HepG2 (cell line): ENCODE measurements at regions not wholly inside any gene's neighbourhood (a gene's known extent, or its start where the extent isn't known, plus 50 kb on each side); places are given as distances from the start of the nearest gene placed in this dataset.

Experiments used
- ATAC-seq: fragments of 200-7000 bp; cut with Tn5 transposase; 3 replicates; pipeline ENCODE4 v1.9.1; 2020; ENCODE audit warnings: mild to moderate bottlenecking, moderate library complexity
- BruUV-seq: library from RNA; stranded (reverse); fragments of 400-500 nt; replicated peaks from 2 replicates; lab custom pipeline; 2021; lab: Mats Ljungman, UMichigan
- CTCF ChIA-PET: fragments of 300-600 bp; formaldehyde crosslinking; extraction: SDS; loops from one replicate; lab custom pipeline; 2021; ENCODE audit warnings: low total read pairs, inconsistent platforms, low intra/inter-chr PET ratio; lab: Yijun Ruan, JAX
- POLR2A ChIA-PET: fragments of 350-600 bp; sonication (Branson Sonifier 250); formaldehyde crosslinking; loops from one replicate; lab custom pipeline; 2020; ENCODE audit warnings: antibody characterized with exemption, inconsistent platforms; lab: Yijun Ruan, JAX
- DNase-seq: peaks from one replicate; pipeline ENCODE4 v3.0.0-alpha.2; 2015; ENCODE audit warnings: low spot score
- FAIRE-seq: peaks from 3 replicates; lab custom pipeline; 2011; peaks lifted over from hg19 to GRCh38; lab: Jason Lieb, UNC
- H2AFZ ChIP-seq: one replicate; pipeline ENCODE4 v1.6.1; 2011; ENCODE audit warnings: low read length, inconsistent platforms
- H3K27ac ChIP-seq: fragments of 300-600 bp; 3 replicates; pipeline ENCODE4 v1.8.0; 2011; ENCODE audit warnings: mixed run types, mild to moderate bottlenecking, mixed read lengths, low read length, inconsistent platforms; ENCODE audit not compliant: insufficient read depth; ENCODE audit errors: extremely low read length
- H3K27me3 ChIP-seq, 2 experiments: fragments of 200-600 bp in 1 of 2; 2 replicates in 1 of 2; 3 replicates in 1 of 2; pipeline versions ENCODE4 v1.6.0 to v1.8.0; 2011; ENCODE audit warnings: low read length in 2 of 2, mild to moderate bottlenecking in 2 of 2, moderate library complexity in 2 of 2, inconsistent platforms in 1 of 2; ENCODE audit not compliant: insufficient read depth in 2 of 2, control insufficient read depth in 1 of 2
- H3K36me3 ChIP-seq, 2 experiments: fragments of 200-600 bp in 1 of 2; replicated peaks in 1 of 2; 2 replicates in 1 of 2; 3 replicates in 1 of 2; pipeline versions ENCODE4 v1.5.1 to v1.8.0; 2011; ENCODE audit warnings: low read length in 2 of 2, inconsistent platforms in 1 of 2; ENCODE audit not compliant: insufficient read depth in 2 of 2, control insufficient read depth in 1 of 2
- H3K4me1 ChIP-seq: 2 replicates; pipeline ENCODE4 v1.5.1; 2012; ENCODE audit warnings: low read length, inconsistent platforms; ENCODE audit not compliant: insufficient read depth
- H3K4me2 ChIP-seq: 2 replicates; pipeline ENCODE4 v1.6.0; 2011; ENCODE audit warnings: low read depth, low read length, inconsistent platforms
- H3K4me3 ChIP-seq, 3 experiments: fragments of 200-600 bp in 1 of 3; sonication (generic), shearing (Covaris generic) in 1 of 3; replicated peaks in 1 of 3; 2 replicates each; pipeline ENCODE4 v1.5.1; 2011 to 2016; ENCODE audit warnings: low read length in 3 of 3, inconsistent platforms in 2 of 3, low read depth in 2 of 3, mild to moderate bottlenecking in 2 of 3, control low read depth in 1 of 3, mixed read lengths in 1 of 3; ENCODE audit not compliant: insufficient read depth in 1 of 3
- H3K79me2 ChIP-seq: one replicate; pipeline ENCODE4 v1.6.1; 2011; ENCODE audit warnings: low read length, inconsistent platforms; ENCODE audit not compliant: insufficient read depth
- H3K9ac ChIP-seq: 2 replicates; pipeline ENCODE4 v1.6.0; 2011; ENCODE audit warnings: mild to moderate bottlenecking, low read depth, low read length, inconsistent platforms; ENCODE audit not compliant: insufficient read depth
- H3K9me3 ChIP-seq: 2 replicates; pipeline ENCODE4 v1.5.1; 2012; ENCODE audit warnings: mild to moderate bottlenecking, low read length
- H4K20me1 ChIP-seq: 2 replicates; pipeline ENCODE4 v1.6.0; 2011; ENCODE audit warnings: inconsistent platforms, mild to moderate bottlenecking, low read length, moderate library complexity; ENCODE audit not compliant: insufficient read depth
- BCLAF1 ChIP-seq: fragments of 450-650 bp; IDR thresholded peaks from 2 replicates; pipeline ENCODE4 v1.6.1; 2017; ENCODE audit warnings: mild to moderate bottlenecking
- GMEB1 ChIP-seq: sonication (generic); formaldehyde crosslinking; IDR thresholded peaks from 2 replicates; pipeline ENCODE4 v1.5.1; 2020; ENCODE audit warnings: missing genetic modification reagents, mild to moderate bottlenecking, borderline replicate concordance
- HMG20A ChIP-seq: IDR thresholded peaks from 2 replicates; pipeline ENCODE4 v1.6.1; 2016; ENCODE audit warnings: borderline replicate concordance
- HNF4A ChIP-seq: sonication (generic); formaldehyde crosslinking; IDR thresholded peaks from 2 replicates; pipeline ENCODE4 v1.4.0; 2020; ENCODE audit warnings: missing genetic modification reagents
- MZF1 ChIP-seq: sonication (generic); formaldehyde crosslinking; IDR thresholded peaks from 2 replicates; pipeline ENCODE4 v1.8.1; 2023; ENCODE audit warnings: mild to moderate bottlenecking, missing genetic modification reagents, borderline replicate concordance
- PHF5A ChIP-seq: IDR thresholded peaks from one replicate; pipeline ENCODE4 v1.6.1; 2018; ENCODE audit warnings: low read depth, missing genetic modification reagents; ENCODE audit not compliant: unreplicated experiment
- ZFP1 ChIP-seq: IDR thresholded peaks from 2 replicates; pipeline ENCODE4 v1.6.1; 2016
- ZGPAT ChIP-seq: IDR thresholded peaks from 2 replicates; pipeline ENCODE4 v1.6.1; 2016; ENCODE audit warnings: mild to moderate bottlenecking
- ZNF451 ChIP-seq: sonication (generic); formaldehyde crosslinking; IDR thresholded peaks from 2 replicates; pipeline ENCODE4 v1.5.0; 2020; ENCODE audit warnings: mild to moderate bottlenecking, missing genetic modification reagents
- WGBS: methylation state at CpG from one replicate; pipeline ENCODE4 v1.1.6; 2017; ENCODE audit warnings: low lambda C conversion rate; 5-methylcytosine and 5-hydroxymethylcytosine counted together
- in situ Hi-C: cut with HindIII; loops from 2 replicates; pipeline ENCODE4 v1.10.0; 2017; ENCODE audit warnings: low pct_unique_long_range_greater_than_20kb; ENCODE audit not compliant: extremely low pct_ligation_motif_present
- intact Hi-C: fragments of 100-400 bp; cut with micrococcal nuclease; formaldehyde crosslinking; loops from one replicate; pipeline ENCODE4 v1.10.0; 2022; ENCODE audit not compliant: unreplicated experiment
- TF ChIP-seq, protein P1 (sequence below): sonication (generic); formaldehyde crosslinking; IDR thresholded peaks from 2 replicates; pipeline ENCODE4 v1.9.0; 2021; ENCODE audit warnings: missing genetic modification reagents, borderline replicate concordance
- TF ChIP-seq, protein P2 (sequence below): sonication (generic); formaldehyde crosslinking; IDR thresholded peaks from 2 replicates; pipeline ENCODE4 v1.5.0; 2020; ENCODE audit warnings: missing genetic modification reagents

- Histone ChIP-seq H2AFZ (no peak overlapping the region), H3K9ac (no peak overlapping the region), H3K27me3 (peaks cover 2 to 21% of the 10 kb centered on the region in 2 experiments; a peak in 3 of 5 replicates), H3K36me3 (no peaks in the 10 kb centered on the region), H3K9me3 (no peaks in the 10 kb centered on the region), H4K20me1 (no peaks in the 10 kb centered on the region), H3K79me2 (no peaks in the 10 kb centered on the region), H3K4me1 (no peaks in the 10 kb centered on the region), H3K4me3 (no peak overlapping the region), H3K27ac (no peak overlapping the region), H3K4me2 (no peak overlapping the region)
- FAIRE-seq (no peak), ATAC-seq (no peak), DNase-seq (no peak)
- TF ChIP-seq HNF4A (CRISPR knock-in tag) (no peak), ZNF451 (no peak), PHF5A (CRISPR knock-in tag) (no peak), GMEB1 (no peak), BCLAF1 (no peak), ZGPAT (no peak), MZF1 (CRISPR knock-in tag) (no peak), HMG20A (no peak), ZFP1 (CRISPR knock-in tag) (no peak)
- TF ChIP-seq, protein P1, sequence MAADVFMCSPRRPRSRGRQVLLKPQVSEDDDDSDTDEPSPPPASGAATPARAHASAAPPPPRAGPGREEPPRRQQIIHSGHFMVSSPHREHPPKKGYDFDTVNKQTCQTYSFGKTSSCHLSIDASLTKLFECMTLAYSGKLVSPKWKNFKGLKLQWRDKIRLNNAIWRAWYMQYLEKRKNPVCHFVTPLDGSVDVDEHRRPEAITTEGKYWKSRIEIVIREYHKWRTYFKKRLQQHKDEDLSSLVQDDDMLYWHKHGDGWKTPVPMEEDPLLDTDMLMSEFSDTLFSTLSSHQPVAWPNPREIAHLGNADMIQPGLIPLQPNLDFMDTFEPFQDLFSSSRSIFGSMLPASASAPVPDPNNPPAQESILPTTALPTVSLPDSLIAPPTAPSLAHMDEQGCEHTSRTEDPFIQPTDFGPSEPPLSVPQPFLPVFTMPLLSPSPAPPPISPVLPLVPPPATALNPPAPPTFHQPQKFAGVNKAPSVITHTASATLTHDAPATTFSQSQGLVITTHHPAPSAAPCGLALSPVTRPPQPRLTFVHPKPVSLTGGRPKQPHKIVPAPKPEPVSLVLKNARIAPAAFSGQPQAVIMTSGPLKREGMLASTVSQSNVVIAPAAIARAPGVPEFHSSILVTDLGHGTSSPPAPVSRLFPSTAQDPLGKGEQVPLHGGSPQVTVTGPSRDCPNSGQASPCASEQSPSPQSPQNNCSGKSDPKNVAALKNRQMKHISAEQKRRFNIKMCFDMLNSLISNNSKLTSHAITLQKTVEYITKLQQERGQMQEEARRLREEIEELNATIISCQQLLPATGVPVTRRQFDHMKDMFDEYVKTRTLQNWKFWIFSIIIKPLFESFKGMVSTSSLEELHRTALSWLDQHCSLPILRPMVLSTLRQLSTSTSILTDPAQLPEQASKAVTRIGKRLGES (CRISPR knock-in tag) = no peak
- TF ChIP-seq, protein P2, sequence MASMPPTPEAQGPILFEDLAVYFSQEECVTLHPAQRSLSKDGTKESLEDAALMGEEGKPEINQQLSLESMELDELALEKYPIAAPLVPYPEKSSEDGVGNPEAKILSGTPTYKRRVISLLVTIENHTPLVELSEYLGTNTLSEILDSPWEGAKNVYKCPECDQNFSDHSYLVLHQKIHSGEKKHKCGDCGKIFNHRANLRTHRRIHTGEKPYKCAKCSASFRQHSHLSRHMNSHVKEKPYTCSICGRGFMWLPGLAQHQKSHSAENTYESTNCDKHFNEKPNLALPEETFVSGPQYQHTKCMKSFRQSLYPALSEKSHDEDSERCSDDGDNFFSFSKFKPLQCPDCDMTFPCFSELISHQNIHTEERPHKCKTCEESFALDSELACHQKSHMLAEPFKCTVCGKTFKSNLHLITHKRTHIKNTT (CRISPR knock-in tag) = no peak
- ChIA-PET CTCF (no interaction called here), POLR2A (no interaction called here)
- BruUV-seq = no TSS peak
- intact Hi-C loops = no loop called here
- in situ Hi-C loops = no loop called here
- WGBS = 8% methylated on average over 4 of the region's 4 CpGs
Observed at GRCh38 chr7:107233-107632, 85.1 kb upstream of the FAM20C start.
